RWPE1 (cell line): ENCODE measurements at regions not wholly inside any gene's neighbourhood (a gene's known extent, or its start where the extent isn't known, plus 50 kb on each side); places are given as distances from the start of the nearest gene placed in this dataset.

Experiments
- CTCF ChIA-PET: fragments of 350-600 bp; sonication (Branson Sonifier 250); formaldehyde crosslinking; extraction: SDS; loops from one replicate; lab custom pipeline; 2021; lab: Yijun Ruan, JAX
- POLR2A ChIA-PET: fragments of 400-600 bp; formaldehyde crosslinking; extraction: SDS; loops from one replicate; lab custom pipeline; 2020; ENCODE audit warnings: antibody characterized with exemption; ENCODE audit not compliant: low non-redundant PET; lab: Yijun Ruan, JAX
- DNase-seq: peaks from one replicate; pipeline ENCODE4 v3.0.0; 2012; ENCODE audit warnings: low spot score
- H3K27ac ChIP-seq: fragments of 450-650 bp; 2 replicates; pipeline ENCODE4 v1.5.1; 2017
- CTCF ChIP-seq: fragments of 450-650 bp; conservative IDR thresholded peaks from 2 replicates; pipeline ENCODE4 v1.5.1; 2017; ENCODE audit warnings: low read depth, mild to moderate bottlenecking

- POLR2A ChIA-PET, result no interaction called here
- no peak for TF ChIP-seq CTCF
- DNase-seq, result no peak
- CTCF ChIA-PET, result interaction anchor here (0.7 kb wide), 1 partner anchor 184 kb away, joined by 5 read pairs; no protein-coding TSS in a partner anchor
- H3K27ac ChIP-seq, result no peak overlapping the region
These were observed 95.2 kb upstream of the ATP11B start for GRCh38 chr3:182698078-182698477.

- POLR2A ChIA-PET, result no interaction called here
- DNase-seq, result no peak
- TF ChIP-seq CTCF, result no peak
- CTCF ChIA-PET, result no interaction called here
- H3K27ac ChIP-seq, result no peak overlapping the region
These were observed 93.6 kb upstream of the ATP11B start for GRCh38 chr3:182699550-182700170.

DNA sequence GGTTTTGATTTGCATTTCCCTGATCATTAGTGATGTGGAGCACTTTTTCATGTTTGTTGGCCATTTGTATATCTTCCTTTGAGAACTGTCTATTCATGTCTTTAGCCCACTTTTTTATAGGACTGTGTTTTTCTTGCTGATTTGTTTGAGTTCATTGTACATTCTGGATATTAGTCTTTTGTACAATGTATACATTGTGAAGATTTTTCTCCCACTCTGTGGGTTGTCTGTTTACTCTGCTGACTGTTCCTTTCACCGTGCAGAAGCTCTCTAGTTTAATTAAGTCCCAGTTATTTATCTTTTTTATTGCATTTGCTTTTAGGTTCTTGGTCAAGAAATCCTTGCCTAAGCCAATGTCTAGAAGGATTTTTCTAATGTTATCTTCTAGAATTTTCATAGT, 91.1 kb upstream of the ATP11B start:
- TF ChIP-seq CTCF, result no peak
- no peak overlapping the region for H3K27ac ChIP-seq
- ChIA-PET CTCF (no interaction called here), POLR2A (no interaction called here)
- DNase-seq, result no peak

DNA sequence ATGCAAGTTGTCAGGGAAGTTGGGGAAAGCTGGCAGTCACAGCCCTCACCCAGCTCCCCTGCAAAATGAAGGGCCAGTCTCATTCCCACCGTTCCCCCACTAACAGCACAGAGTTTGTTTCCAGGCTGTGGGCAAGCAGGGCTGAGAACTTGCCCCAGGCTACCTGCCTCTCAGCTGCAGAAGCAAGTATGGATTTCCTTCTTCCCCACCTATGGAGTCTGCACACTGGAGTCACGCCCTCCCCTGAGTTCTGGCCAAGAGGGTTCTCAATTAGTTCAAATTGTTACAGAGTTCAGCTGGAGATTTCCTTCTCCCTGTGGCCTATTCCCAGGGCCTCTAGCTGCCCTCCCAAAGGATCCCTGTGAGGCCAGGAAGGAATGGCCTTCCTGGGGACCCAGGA, 90.1 kb upstream of the ATP11B start:
- ChIA-PET CTCF (interaction anchor here (1.2 kb wide), 1 partner anchor 11 kb away, joined by 5 read pairs; no protein-coding TSS in a partner anchor), POLR2A (no interaction called here)
- no peak for DNase-seq
- TF ChIP-seq CTCF, result no peak
- no peak overlapping the region for H3K27ac ChIP-seq

GRCh38 chr3:182704926-182705325, 88.4 kb upstream of the ATP11B start:
- no peak overlapping the region for H3K27ac ChIP-seq
- CTCF ChIA-PET, result interaction anchor here (0.6 kb wide), 1 partner anchor 13 kb away, joined by 3 read pairs; no protein-coding TSS in a partner anchor
- POLR2A ChIA-PET, result no interaction called here
- no peak for DNase-seq
- no peak for TF ChIP-seq CTCF

DNA sequence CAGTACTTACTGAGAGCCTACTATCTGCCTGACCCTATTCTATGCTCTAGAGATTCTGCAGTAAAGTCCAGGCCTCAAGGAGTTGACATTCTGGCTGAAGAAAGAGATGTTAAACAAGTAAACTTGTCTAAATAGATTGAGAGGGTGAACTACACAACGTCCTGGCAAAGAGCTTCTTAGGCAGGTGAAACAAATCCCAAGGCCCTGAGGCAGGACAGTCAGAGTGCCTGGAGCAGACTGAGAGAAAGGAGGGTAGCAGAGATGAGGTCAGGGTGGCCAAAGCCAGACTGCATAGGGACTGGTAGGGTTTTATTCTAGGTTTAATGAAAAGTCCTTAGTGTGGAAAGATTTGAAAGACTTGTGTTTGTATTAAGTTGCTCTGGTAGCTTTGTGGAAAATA, 84.5 kb upstream of the ATP11B start:
- no peak overlapping the region for H3K27ac ChIP-seq
- no peak for TF ChIP-seq CTCF
- DNase-seq, result no peak
- POLR2A ChIA-PET, result no interaction called here
- CTCF ChIA-PET, result interaction anchor here (1.7 kb wide), 1 partner anchor 129 kb away, joined by 6 read pairs; no protein-coding TSS in a partner anchor
